Left colon (tissue), 2 donors: ENCODE measurements at regions not wholly inside any gene's neighbourhood (a gene's known extent, or its start where the extent isn't known, plus 50 kb on each side); places are given as distances from the start of the nearest gene placed in this dataset.
"Not testable (repeated sequence)": the region's sequence is repeated elsewhere in the genome, so short reads cannot be mapped to it uniquely, and the experiment has no call there.

Source experiments
- ATAC-seq: fragments of 200-7000 bp; cut with Tn5 transposase; one replicate; pipeline ENCODE4 v1.9.1; 2020; ENCODE audit warnings: mild to moderate bottlenecking, moderate library complexity
- DNase-seq, 2 donors: peaks; one replicate each; pipeline ENCODE4 v3.0.0-alpha.2; 2020
- intact Hi-C, 2 donors: fragments of 100-400 bp; cut with DNase I in 1 of 2; cut with micrococcal nuclease in 1 of 2; formaldehyde crosslinking; loops; one replicate each; pipeline versions ENCODE4 v1.11.2 to v1.14.0; 2022; cut with DNase I, micrococcal nuclease
- donor health status: DM: no; HTN: no; CAD: no.
- donor health status: DM: yes; HTN: yes; CAD: no.

- ATAC-seq (no peak), DNase-seq (no peak)
- intact Hi-C loops, result no loop called here
Observed at GRCh38 chr19:27993619-27994570, 1219.1 kb downstream of the UQCRFS1 start.

DNA sequence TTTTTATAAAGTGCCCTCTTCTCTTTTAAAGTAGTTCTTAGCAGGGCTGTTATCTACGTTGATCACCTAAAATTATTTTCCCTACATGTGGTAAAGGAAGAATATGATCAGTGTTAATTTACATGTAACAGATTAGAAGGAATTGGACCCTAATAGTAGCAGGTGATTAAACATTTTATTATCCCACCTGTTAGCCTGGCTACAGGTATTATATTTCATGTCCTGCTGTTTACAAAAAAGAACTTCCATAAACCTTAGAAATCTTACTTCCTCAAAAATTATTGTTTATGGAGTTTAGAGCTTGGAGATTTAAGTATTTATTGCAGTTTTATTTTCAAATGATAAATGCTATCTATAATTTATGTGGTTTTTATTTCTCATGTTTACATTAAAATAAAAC, 1226.7 kb downstream of the UQCRFS1 start:
- DNase-seq (no peak), ATAC-seq (no peak)
- intact Hi-C loops, result no loop called here

- no peak for ATAC-seq
- intact Hi-C loops, result loop anchor here in 1 of 2 donors (10.0 kb wide), 1 partner anchor 349 kb away; no protein-coding TSS in a partner anchor
- no peak for DNase-seq
Observed at GRCh38 chr19:27975419-27976005, 1237.4 kb downstream of the UQCRFS1 start.

GRCh38 chr19:27974082-27974513, 1238.9 kb downstream of the UQCRFS1 start:
- ATAC-seq (peak; percentile 87), DNase-seq (peak; percentile 33 to 36)
- intact Hi-C loops, result loop anchor here in 1 of 2 donors (10.0 kb wide), 1 partner anchor 351 kb away; no protein-coding TSS in a partner anchor

GRCh38 chr19:27972291-27973040, 1240.5 kb downstream of the UQCRFS1 start:
- DNase-seq (no peak), ATAC-seq (peak; percentile 28)
- intact Hi-C loops, result loop anchor here in 1 of 2 donors (10.0 kb wide), 1 partner anchor 352 kb away; no protein-coding TSS in a partner anchor

DNA sequence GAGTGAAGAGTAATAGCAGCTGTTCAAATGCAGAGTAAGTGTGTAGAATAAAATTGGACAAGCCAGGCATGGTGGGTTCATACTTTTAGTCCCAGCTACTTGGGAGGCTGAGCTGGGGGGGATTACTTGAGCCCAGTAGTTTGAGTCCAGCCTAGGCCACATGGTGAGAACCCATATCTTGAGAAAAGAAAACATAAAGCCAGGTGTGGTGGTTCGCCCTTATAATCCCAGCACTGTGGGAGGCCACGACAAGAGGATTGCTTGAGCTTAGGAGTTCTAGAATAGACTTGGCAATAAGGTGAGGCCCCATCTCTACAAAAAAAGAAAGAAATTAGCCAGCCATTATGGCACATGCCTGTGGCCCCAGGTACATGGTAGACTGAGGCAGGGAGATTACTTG, 1241.1 kb downstream of the UQCRFS1 start:
- intact Hi-C loops, result loop anchor here in 1 of 2 donors (10.0 kb wide), 1 partner anchor 353 kb away; no protein-coding TSS in a partner anchor
- DNase-seq (no peak), ATAC-seq (no peak)

DNA sequence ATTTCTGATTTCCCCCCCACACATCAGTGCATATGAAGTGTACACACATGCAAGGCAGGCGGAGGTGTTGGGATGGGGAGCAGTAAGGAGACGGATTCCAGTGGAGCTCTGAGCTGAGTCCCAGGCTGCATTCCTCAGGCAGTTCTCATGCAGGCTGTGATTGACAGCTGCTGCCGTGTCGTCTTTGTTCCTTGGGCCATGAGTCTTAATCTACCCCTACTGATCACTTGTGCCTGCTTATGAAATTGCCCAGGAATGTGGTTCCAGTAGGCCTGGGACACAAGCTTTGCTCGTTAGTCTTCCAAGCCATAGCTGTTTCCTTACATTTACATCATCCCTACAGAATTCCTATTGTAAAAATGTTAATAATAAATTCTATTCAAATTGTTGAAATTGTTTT, 1241.9 kb downstream of the UQCRFS1 start:
- intact Hi-C loops, result loop anchor here in 1 of 2 donors (10.0 kb wide), 1 partner anchor 354 kb away; no protein-coding TSS in a partner anchor

GRCh38 chr19:27966390-27966816, 1246.5 kb downstream of the UQCRFS1 start:
- DNase-seq (no peak), ATAC-seq (no peak)
- intact Hi-C loops, result loop anchor here in 1 of 2 donors (5.0 kb wide), 1 partner anchor 361 kb away; no protein-coding TSS in a partner anchor

More for the DNA sequence above, 1241.9 kb downstream of the UQCRFS1 start:
- no peak for ATAC-seq
- no peak for DNase-seq

DNA sequence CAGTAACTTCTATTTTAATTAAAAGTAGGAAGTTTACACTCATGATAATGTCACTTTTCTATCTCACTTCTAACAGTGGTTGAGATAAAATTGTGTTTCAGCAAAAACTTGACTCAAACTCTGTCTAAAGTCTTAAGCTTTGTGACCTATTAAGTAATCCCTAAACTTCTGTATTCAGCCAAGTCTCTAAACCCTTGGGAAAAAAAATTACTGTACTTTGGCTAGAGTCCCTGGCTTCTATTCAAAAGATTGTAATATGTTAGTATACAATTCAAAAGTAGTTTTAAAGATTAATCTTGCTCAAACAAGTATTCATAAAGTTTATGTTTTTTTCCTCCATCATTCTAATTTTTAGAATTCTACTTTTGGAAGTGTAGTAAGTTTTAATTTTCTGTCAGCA, 1248.8 kb downstream of the UQCRFS1 start:
- ATAC-seq, result no peak
- DNase-seq, result no peak
- intact Hi-C loops, result no loop called here

GRCh38 chr19:27962264-27962663, 1250.7 kb downstream of the UQCRFS1 start:
- DNase-seq (no peak), ATAC-seq (no peak)
- intact Hi-C loops, result no loop called here

- ATAC-seq (no peak), DNase-seq (no peak)
- intact Hi-C loops, result no loop called here
Observed at GRCh38 chr19:27955485-27956480, 1257.2 kb downstream of the UQCRFS1 start.

DNA sequence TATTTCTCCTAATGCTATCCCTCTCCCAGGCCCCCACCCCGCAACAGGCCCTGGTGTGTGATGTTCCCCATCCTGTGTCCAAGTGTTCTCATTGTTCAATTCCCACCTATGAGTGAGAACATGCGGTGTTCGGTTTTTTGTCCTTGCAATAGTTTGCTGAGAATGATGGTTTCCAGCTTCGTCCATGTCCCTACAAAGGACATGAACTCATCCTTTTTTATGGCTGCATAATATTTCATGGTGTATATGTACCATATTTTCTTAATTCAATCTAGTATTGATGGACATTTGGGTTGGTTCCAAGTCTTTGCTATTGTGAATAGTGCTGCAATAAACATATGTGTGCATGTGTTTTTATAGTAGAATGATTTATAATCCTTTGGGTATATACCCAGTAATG, 1270.3 kb downstream of the UQCRFS1 start:
- intact Hi-C loops, DNase-seq, ATAC-seq: not testable (repeated sequence)

DNA sequence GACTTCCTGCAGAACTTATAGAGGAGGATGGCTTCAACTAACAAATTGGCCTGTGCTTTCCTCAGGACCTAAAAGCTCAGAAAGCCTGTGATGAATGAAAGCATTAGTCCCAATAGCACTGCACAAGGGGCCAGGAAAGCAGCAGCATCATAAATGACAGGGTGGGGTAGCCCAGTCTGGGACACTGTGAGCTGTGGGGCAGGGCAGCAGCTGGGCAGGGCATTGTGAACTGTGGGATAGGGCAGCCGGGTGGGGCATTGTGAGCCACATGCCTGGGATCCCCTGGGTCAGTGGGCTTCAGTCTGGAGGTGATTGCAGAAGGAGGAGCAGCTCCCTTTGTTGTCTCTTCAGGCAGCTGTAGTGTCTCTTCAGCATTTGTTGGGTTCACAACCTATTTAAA, 1276.8 kb downstream of the UQCRFS1 start:
- ATAC-seq, result no peak
- no peak for DNase-seq
- intact Hi-C loops, result no loop called here

GRCh38 chr19:27935669-27936068, 1277.3 kb downstream of the UQCRFS1 start:
- DNase-seq, result no peak
- intact Hi-C loops, result no loop called here
- ATAC-seq, result no peak

- DNase-seq (no peak), ATAC-seq (no peak)
- intact Hi-C loops, result no loop called here
Observed at GRCh38 chr19:27929399-27929798, 1283.6 kb downstream of the UQCRFS1 start.

GRCh38 chr19:27925202-27925601, 1287.7 kb downstream of the UQCRFS1 start:
- intact Hi-C loops, result no loop called here
- no peak for ATAC-seq
- no peak for DNase-seq

- intact Hi-C loops, result no loop called here
- ATAC-seq, result no peak
- no peak for DNase-seq
Observed at GRCh38 chr19:27922970-27923369, 1290.0 kb downstream of the UQCRFS1 start.

DNA sequence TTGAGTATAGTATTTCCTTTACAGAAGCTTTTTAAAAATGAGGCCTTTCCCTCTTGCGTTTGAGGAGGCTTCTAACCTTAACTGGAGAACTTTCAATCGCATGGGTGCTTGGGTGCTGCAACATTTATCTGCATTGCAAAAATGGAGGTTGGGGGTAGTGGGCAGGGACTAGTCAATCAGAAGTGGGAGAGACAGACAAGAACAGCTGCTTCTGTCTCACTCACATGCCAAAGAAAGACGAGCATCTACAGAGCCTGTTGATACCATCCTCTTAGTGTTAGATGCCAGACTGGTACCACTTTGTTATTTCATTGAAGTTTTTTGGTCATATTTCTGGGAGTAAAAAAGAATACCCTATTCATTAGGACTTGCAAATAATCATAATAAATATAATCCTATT, 1292.2 kb downstream of the UQCRFS1 start:
- DNase-seq (no peak), ATAC-seq (no peak)
- intact Hi-C loops, result no loop called here
